GM23248 (cell line): ENCODE measurements at regions not wholly inside any gene's neighbourhood (a gene's known extent, or its start where the extent isn't known, plus 50 kb on each side); places are given as distances from the start of the nearest gene placed in this dataset.

ENCODE experiments used
- DNase-seq: peaks from one replicate; pipeline ENCODE4 v3.0.0-alpha.2; 2015
- H2AFZ ChIP-seq: fragments of 200-600 bp; sonication (generic); 2 replicates; pipeline ENCODE4 v1.6.1; 2016; ENCODE audit warnings: antibody characterized with exemption
- H3F3A ChIP-seq: fragments of 200-600 bp; sonication (generic); 2 replicates; pipeline ENCODE4 v1.6.1; 2016; ENCODE audit warnings: mild to moderate bottlenecking, antibody characterized with exemption, mixed run types; ENCODE audit not compliant: insufficient read depth
- H3K27ac ChIP-seq: fragments of 200-600 bp; sonication (generic); 2 replicates; pipeline ENCODE4 v1.5.1; 2016; ENCODE audit warnings: mild to moderate bottlenecking
- H3K27me3 ChIP-seq: fragments of 200-600 bp; sonication (generic); replicated peaks from 2 replicates; pipeline ENCODE4 v1.6.1; 2016; ENCODE audit warnings: mild to moderate bottlenecking; ENCODE audit not compliant: insufficient read depth
- H3K36me3 ChIP-seq: fragments of 200-600 bp; sonication (generic); 2 replicates; pipeline ENCODE4 v1.6.1; 2016; ENCODE audit warnings: low read depth, mild to moderate bottlenecking
- H3K4me1 ChIP-seq: fragments of 200-600 bp; sonication (generic); 2 replicates; pipeline ENCODE4 v1.6.1; 2016; ENCODE audit warnings: mild to moderate bottlenecking; ENCODE audit not compliant: insufficient read depth
- H3K4me2 ChIP-seq: fragments of 200-600 bp; sonication (generic); one replicate; pipeline ENCODE4 v1.6.1; 2016; ENCODE audit warnings: mild to moderate bottlenecking; ENCODE audit not compliant: unreplicated experiment
- H3K4me3 ChIP-seq: fragments of 200-600 bp; sonication (generic); 2 replicates; pipeline ENCODE4 v1.5.1; 2016; ENCODE audit warnings: mild to moderate bottlenecking
- H3K79me2 ChIP-seq: fragments of 200-600 bp; sonication (generic); 2 replicates; pipeline ENCODE4 v1.6.1; 2016; ENCODE audit warnings: mild to moderate bottlenecking; ENCODE audit not compliant: insufficient read depth
- H3K9ac ChIP-seq: fragments of 200-600 bp; sonication (generic); 2 replicates; pipeline ENCODE4 v1.6.1; 2016; ENCODE audit warnings: mild to moderate bottlenecking
- H3K9me2 ChIP-seq: fragments of 200-600 bp; sonication (generic); 2 replicates; pipeline ENCODE4 v1.6.1; 2016; ENCODE audit warnings: mixed run types, mild to moderate bottlenecking, moderate library complexity; ENCODE audit not compliant: insufficient read depth
- H3K9me3 ChIP-seq: fragments of 200-600 bp; sonication (generic); one replicate; pipeline ENCODE4 v1.6.1; 2017; ENCODE audit warnings: low read depth
- H4K20me1 ChIP-seq: fragments of 200-600 bp; sonication (generic); 2 replicates; pipeline ENCODE4 v1.6.0; 2016; ENCODE audit not compliant: insufficient read depth
- EZH2 ChIP-seq: fragments of 200-600 bp; sonication (generic); IDR thresholded peaks from 2 replicates; pipeline ENCODE4 v1.6.1; 2018; ENCODE audit warnings: antibody characterized with exemption, mild to moderate bottlenecking; ENCODE audit not compliant: insufficient read depth, poor library complexity, severe bottlenecking
- EZH2phosphoT487 ChIP-seq: fragments of 200-600 bp; sonication (generic); IDR thresholded peaks from 2 replicates; pipeline ENCODE4 v1.6.1; 2018; ENCODE audit warnings: antibody characterized with exemption, moderate library complexity, mild to moderate bottlenecking, low read depth; ENCODE audit not compliant: insufficient read depth
- WGBS, 2 experiments: methylation state at CpG; one replicate each; pipeline ENCODE4 v1.1.6; 2015 to 2017; ENCODE audit warnings: low lambda C conversion rate in 2 of 2, low coverage in 1 of 2; ENCODE audit errors: missing lambda C conversion rate in 2 of 2; 5-methylcytosine and 5-hydroxymethylcytosine counted together
- in situ Hi-C: fragments of 300-500 bp; cut with MboI; formaldehyde crosslinking; loops from 2 replicates; pipeline ENCODE4 v1.15.0; 2020

- 3 to 5% methylated on average over 2 of the region's 2 CpGs for WGBS, 2 experiments
- Histone ChIP-seq H3K4me1 (no peaks in the 10 kb centered on the region), H3K9ac (no peak overlapping the region), H3K36me3 (no peaks in the 10 kb centered on the region), H3K9me2 (no peaks in the 10 kb centered on the region), H3K27ac (no peak overlapping the region), H3K9me3 (no peaks in the 10 kb centered on the region), H3K4me3 (no peak overlapping the region), H3F3A (no peaks in the 10 kb centered on the region), H3K4me2 (no peak overlapping the region), H3K27me3 (no peaks in the 10 kb centered on the region), H4K20me1 (no peaks in the 10 kb centered on the region), H3K79me2 (no peaks in the 10 kb centered on the region), H2AFZ (no peak overlapping the region)
- in situ Hi-C loops: no loop called here
- no peak for TF ChIP-seq EZH2
- TF ChIP-seq EZH2phosphoT487: no peak
- DNase-seq: no peak
Observed at GRCh38 chr5:28369418-28369817, 1331.0 kb upstream of the CDH9 start.

GRCh38 chr5:28355831-28356230, 1317.4 kb upstream of the CDH9 start:
- H3K4me1 ChIP-seq: no peaks in the 10 kb centered on the region
- H4K20me1 ChIP-seq: no peaks in the 10 kb centered on the region
- in situ Hi-C loops: no loop called here
- TF ChIP-seq EZH2phosphoT487: no peak
- TF ChIP-seq EZH2: no peak
- H3K4me2 ChIP-seq: no peak overlapping the region
- WGBS, 2 experiments: 0 to 9% methylated on average over 2 of the region's 2 CpGs
- no peak for DNase-seq
- H2AFZ ChIP-seq: no peak overlapping the region
- no peak overlapping the region for H3K9ac ChIP-seq
- H3K4me3 ChIP-seq: no peak overlapping the region
- H3K9me2 ChIP-seq: no peaks in the 10 kb centered on the region
- H3K27ac ChIP-seq: no peak overlapping the region
- no peaks in the 10 kb centered on the region for H3F3A ChIP-seq
- no peaks in the 10 kb centered on the region for H3K27me3 ChIP-seq
- H3K79me2 ChIP-seq: no peaks in the 10 kb centered on the region
- H3K9me3 ChIP-seq: no peaks in the 10 kb centered on the region
- no peaks in the 10 kb centered on the region for H3K36me3 ChIP-seq

- Histone ChIP-seq H3F3A (no peaks in the 10 kb centered on the region), H2AFZ (no peak overlapping the region), H3K4me2 (no peak overlapping the region), H3K9ac (no peak overlapping the region), H3K4me1 (no peaks in the 10 kb centered on the region), H4K20me1 (no peaks in the 10 kb centered on the region), H3K9me3 (no peaks in the 10 kb centered on the region), H3K9me2 (no peaks in the 10 kb centered on the region), H3K27me3 (no peaks in the 10 kb centered on the region), H3K36me3 (no peaks in the 10 kb centered on the region), H3K4me3 (no peak overlapping the region), H3K79me2 (no peaks in the 10 kb centered on the region), H3K27ac (no peak overlapping the region)
- 39 to 45% methylated on average over 5 of the region's 5 CpGs for WGBS, 2 experiments
- DNase-seq: no peak
- TF ChIP-seq EZH2 (no peak), EZH2phosphoT487 (no peak)
- in situ Hi-C loops: no loop called here
Observed at GRCh38 chr5:28346696-28347095, 1308.3 kb upstream of the CDH9 start.

GRCh38 chr5:28344836-28345433, 1306.5 kb upstream of the CDH9 start:
- WGBS, 2 experiments: 34 to 40% methylated on average over 5 of the region's 5 CpGs
- Histone ChIP-seq H3K4me2 (no peak overlapping the region), H2AFZ (no peak overlapping the region), H3K79me2 (no peaks in the 10 kb centered on the region), H3K4me1 (no peaks in the 10 kb centered on the region), H3K9me2 (no peaks in the 10 kb centered on the region), H3K9ac (no peak overlapping the region), H3F3A (no peaks in the 10 kb centered on the region), H3K9me3 (no peaks in the 10 kb centered on the region), H3K36me3 (no peaks in the 10 kb centered on the region), H4K20me1 (no peaks in the 10 kb centered on the region), H3K4me3 (no peak overlapping the region), H3K27ac (no peak overlapping the region), H3K27me3 (no peaks in the 10 kb centered on the region)
- TF ChIP-seq EZH2phosphoT487: no peak
- no peak for TF ChIP-seq EZH2
- in situ Hi-C loops: no loop called here
- peak; percentile 0 for DNase-seq

GRCh38 chr5:28329176-28329575, 1290.8 kb upstream of the CDH9 start:
- no peak for TF ChIP-seq EZH2phosphoT487
- no peak for TF ChIP-seq EZH2
- H3K4me2 ChIP-seq: no peak overlapping the region
- no peaks in the 10 kb centered on the region for H3K4me1 ChIP-seq
- H3K9me2 ChIP-seq: no peaks in the 10 kb centered on the region
- no peaks in the 10 kb centered on the region for H4K20me1 ChIP-seq
- no peak overlapping the region for H2AFZ ChIP-seq
- H3K36me3 ChIP-seq: peaks cover 2% of the 10 kb centered on the region; the same call in 1 of the 2 replicates
- H3K9me3 ChIP-seq: no peaks in the 10 kb centered on the region
- H3K27ac ChIP-seq: no peak overlapping the region
- H3F3A ChIP-seq: no peaks in the 10 kb centered on the region
- H3K9ac ChIP-seq: no peak overlapping the region
- DNase-seq: no peak
- no peaks in the 10 kb centered on the region for H3K79me2 ChIP-seq
- in situ Hi-C loops: no loop called here
- H3K27me3 ChIP-seq: no peaks in the 10 kb centered on the region
- no peak overlapping the region for H3K4me3 ChIP-seq
